Psoas muscle (tissue), 7 donors: ENCODE measurements at regions not wholly inside any gene's neighbourhood (a gene's known extent, or its start where the extent isn't known, plus 50 kb on each side); places are given as distances from the start of the nearest gene placed in this dataset.
A peak's percentile ranks its signal among the peaks of the same experiment; 100 is the strongest.

Experiments
- ATAC-seq, 4 donors: fragments of 200-7000 bp; cut with Tn5 transposase; one replicate each; pipeline ENCODE4 v1.9.1; 2020; ENCODE audit warnings: moderate library complexity in 3 of 4, mild to moderate bottlenecking in 2 of 4
- DNase-seq, 2 donors: peaks; one replicate each; pipeline ENCODE4 v3.0.0-alpha.2; 2020
- H3K27ac ChIP-seq: fragments of 200-600 bp; one replicate; pipeline ENCODE4 v1.8.0; 2022
- H3K27me3 ChIP-seq, 3 donors: fragments of 200-600 bp in 1 of 3; one replicate each; pipeline versions ENCODE4 v1.6.1 to v1.8.0; 2013 to 2022; ENCODE audit warnings: low read length in 2 of 3, mild to moderate bottlenecking in 2 of 3, moderate library complexity in 1 of 3; ENCODE audit not compliant: insufficient read depth in 3 of 3
- H3K36me3 ChIP-seq, 2 donors: fragments of 200-600 bp in 1 of 2; one replicate each; pipeline versions ENCODE4 v1.6.1 to v1.8.0; 2013 to 2022; ENCODE audit warnings: low read depth in 1 of 2, mild to moderate bottlenecking in 1 of 2, moderate library complexity in 1 of 2; ENCODE audit not compliant: insufficient read depth in 1 of 2
- H3K4me1 ChIP-seq: fragments of 200-600 bp; one replicate; pipeline ENCODE4 v1.8.0; 2022
- H3K4me3 ChIP-seq: fragments of 200-600 bp; one replicate; pipeline ENCODE4 v1.8.0; 2022; ENCODE audit warnings: mild to moderate bottlenecking
- H3K9me3 ChIP-seq: fragments of 200-600 bp; one replicate; pipeline ENCODE4 v1.8.0; 2022
- CTCF ChIP-seq: fragments of 200-600 bp; IDR thresholded peaks from one replicate; pipeline ENCODE4 v1.8.0; 2022; ENCODE audit warnings: antibody characterized with exemption
- WGBS, 3 donors: extraction: QIAGEN DNeasy Blood & Tissue Kit; methylation state at CpG; one replicate each; pipeline versions ENCODE4 v1.1.6 to v1.1.7; 2013; 5-methylcytosine and 5-hydroxymethylcytosine counted together
- intact Hi-C, 2 donors: fragments of 100-400 bp; cut with DNase I; formaldehyde crosslinking; loops; one replicate each; pipeline versions ENCODE4 v1.11.0 to v1.14.2; 2022
- donor health status: healthy with polysubstance abuse.
- donor health status: DM: no; HTN: no; CAD: no; lungs with moderate emphysema.
- donor health status: Bipolar disorder and iron deficiency.
- donor health status: healthy.
- donor health status: DM: yes; HTN: yes; CAD: no.
- donor health status: DM: no; HTN: no; CAD: no.
- donor health status: DM: yes; HTN: yes; CAD: no.

- no peak for TF ChIP-seq CTCF
- DNase-seq, result no peak
- Histone ChIP-seq H3K4me1 (no peaks in the 10 kb centered on the region), H3K9me3 (no peaks in the 10 kb centered on the region), H3K36me3 (no peaks in the 10 kb centered on the region), H3K27me3 (no peaks in the 10 kb centered on the region), H3K4me3 (no peak overlapping the region), H3K27ac (no peak overlapping the region)
- intact Hi-C loops, result no loop called here
- no peak for ATAC-seq
These were observed 172.0 kb upstream of the LRIG1 start for GRCh38 chr3:66672830-66673229.

DNA sequence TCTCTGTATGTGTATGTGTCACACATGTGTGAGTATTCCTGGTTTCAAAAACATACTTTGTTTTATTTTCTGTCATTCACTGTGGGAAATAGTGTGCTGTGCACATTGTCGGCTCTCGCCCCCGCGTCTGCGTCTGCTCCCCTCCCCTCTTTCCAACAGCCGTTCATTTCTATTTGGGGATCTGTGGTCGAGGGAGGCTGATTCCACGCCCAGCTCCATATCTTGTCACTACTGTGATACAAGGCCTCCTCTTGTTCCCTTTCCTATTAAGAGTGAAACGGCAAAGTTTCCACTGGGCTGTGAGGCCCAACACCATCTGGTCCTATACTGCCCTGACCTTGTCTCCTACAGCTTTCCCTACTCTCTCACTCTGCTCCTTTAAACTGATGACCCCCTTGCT, 172.5 kb upstream of the LRIG1 start:
- Histone ChIP-seq H3K27ac (no peak overlapping the region), H3K36me3 (no peaks in the 10 kb centered on the region), H3K27me3 (no peaks in the 10 kb centered on the region), H3K4me3 (no peak overlapping the region), H3K9me3 (no peaks in the 10 kb centered on the region), H3K4me1 (no peaks in the 10 kb centered on the region)
- TF ChIP-seq CTCF, result no peak
- intact Hi-C loops, result no loop called here
- ATAC-seq (peak in 1 of 4 donors; percentile 25), DNase-seq (no peak)
- 51 to 65% (median 64%) methylated on average over 9 of the region's 9 CpGs for whole genome bisulfite sequencing, 3 donors

GRCh38 chr3:66675366-66675765, 174.5 kb upstream of the LRIG1 start:
- Histone ChIP-seq H3K36me3 (no peaks in the 10 kb centered on the region), H3K27ac (no peak overlapping the region), H3K9me3 (no peaks in the 10 kb centered on the region), H3K4me3 (no peak overlapping the region), H3K4me1 (no peaks in the 10 kb centered on the region), H3K27me3 (no peaks in the 10 kb centered on the region)
- no peak for TF ChIP-seq CTCF
- DNase-seq (no peak), ATAC-seq (no peak)
- intact Hi-C loops, result no loop called here
- 8 to 21% (median 17%) methylated on average over 1 of the region's 1 CpG for WGBS, 3 donors

DNA sequence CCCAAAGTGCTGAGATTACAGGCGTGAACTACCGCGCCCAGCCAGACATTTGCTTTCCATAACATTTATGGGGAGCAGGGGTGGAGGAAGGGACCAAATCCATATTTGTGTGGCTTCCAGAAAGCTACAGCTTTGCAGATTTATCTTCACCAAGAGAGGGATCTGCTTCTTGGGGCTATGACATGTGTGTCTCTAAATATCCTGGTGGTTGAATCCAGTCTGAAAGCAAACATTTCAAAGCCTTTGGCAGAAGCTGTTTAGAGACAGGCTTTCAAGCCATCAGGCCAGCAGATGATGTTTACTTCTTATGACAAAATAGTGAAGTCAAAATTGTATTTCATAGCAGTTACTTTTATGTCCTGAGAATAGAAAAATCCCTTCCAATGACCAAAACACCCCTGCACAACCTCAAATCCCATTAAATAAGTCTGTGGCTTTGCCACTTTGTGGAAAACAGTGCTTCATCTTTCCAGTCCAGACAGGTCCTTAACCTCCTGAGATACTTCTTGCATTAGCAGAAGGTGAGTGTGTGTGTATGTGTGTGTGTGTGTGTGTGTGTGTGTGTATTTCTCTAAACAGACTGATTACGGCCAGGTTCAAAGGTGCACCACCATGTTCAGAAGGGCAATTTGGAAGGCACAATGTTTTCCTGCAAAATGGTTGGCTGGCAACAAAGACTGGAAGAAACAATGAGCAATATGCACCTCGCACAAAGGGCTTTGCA, 191.4 kb upstream of the LRIG1 start:
- no peak for TF ChIP-seq CTCF
- no peaks in the 10 kb centered on the region for H3K27me3 ChIP-seq
- ATAC-seq (peak in 3 of 4 donors; percentile 10 to 45 (median 23)), DNase-seq (no peak)
- no peaks in the 10 kb centered on the region for H3K36me3 ChIP-seq
- peaks cover 18% of the 10 kb centered on the region for H3K4me1 ChIP-seq
- peak overlapping the region; percentile 83 for H3K27ac ChIP-seq
- no peaks in the 10 kb centered on the region for H3K9me3 ChIP-seq
- no peak overlapping the region for H3K4me3 ChIP-seq
- intact Hi-C loops, result loop anchor here in 1 of 2 donors (5.0 to 10.0 kb wide), 2 partner anchors 123 to 190 kb away; partner anchors contain the start of gene LRIG1
- 41 to 70% (median 49%) methylated on average over 5 of the region's 5 CpGs for WGBS, 3 donors

- WGBS, 3 donors, result 59 to 73% (median 63%) methylated on average over 5 of the region's 5 CpGs
These were observed 191.9 kb upstream of the LRIG1 start for GRCh38 chr3:66692766-66693150.

More at GRCh38 chr3:66692766-66693150, 191.9 kb upstream of the LRIG1 start:
- Histone ChIP-seq H3K9me3 (no peaks in the 10 kb centered on the region), H3K27ac (peak overlapping the region; percentile 83), H3K4me1 (peaks cover 18% of the 10 kb centered on the region), H3K4me3 (peak overlapping the region; percentile 15), H3K27me3 (no peaks in the 10 kb centered on the region), H3K36me3 (no peaks in the 10 kb centered on the region)
- no peak for TF ChIP-seq CTCF
- intact Hi-C loops, result loop anchor here in 1 of 2 donors (5.0 to 10.0 kb wide), 2 partner anchors 122 to 190 kb away; partner anchors contain the start of gene LRIG1
- ATAC-seq, result peak in 2 of 4 donors; percentile 8 to 42
- DNase-seq, result no peak
